GM23338 (cell line): ENCODE measurements at regions not wholly inside any gene's neighbourhood (a gene's known extent, or its start where the extent isn't known, plus 50 kb on each side); places are given as distances from the start of the nearest gene placed in this dataset.

Source experiments
- ATAC-seq: fragments of 200-7000 bp; cut with Tn5 transposase; 3 replicates; pipeline ENCODE4 v1.9.1; 2020
- DNase-seq: peaks from one replicate; pipeline ENCODE4 v3.0.0-alpha.2; 2015; ENCODE audit warnings: low spot score
- H2AFZ ChIP-seq: fragments of 200-600 bp; sonication (generic); 2 replicates; pipeline ENCODE4 v1.8.0; 2016; ENCODE audit warnings: antibody characterized with exemption, mild to moderate bottlenecking, moderate library complexity
- H3F3A ChIP-seq: fragments of 200-600 bp; sonication (generic); replicated peaks from 2 replicates; pipeline ENCODE4 v1.8.0; 2017; ENCODE audit warnings: antibody characterized with exemption, mixed run types, low read depth
- H3K27ac ChIP-seq: fragments of 200-600 bp; sonication (generic); 2 replicates; pipeline ENCODE4 v1.6.1; 2016; ENCODE audit warnings: low read depth
- H3K27me3 ChIP-seq: fragments of 200-600 bp; sonication (generic); 2 replicates; pipeline ENCODE4 v1.8.0; 2016; ENCODE audit warnings: mild to moderate bottlenecking, mixed run types, moderate library complexity; ENCODE audit not compliant: insufficient read depth
- H3K36me3 ChIP-seq: fragments of 200-600 bp; sonication (generic); 2 replicates; pipeline ENCODE4 v1.8.0; 2016; ENCODE audit warnings: mild to moderate bottlenecking; ENCODE audit not compliant: insufficient read depth
- H3K4me1 ChIP-seq: fragments of 200-600 bp; sonication (generic); 2 replicates; pipeline ENCODE4 v1.8.0; 2016; ENCODE audit warnings: mild to moderate bottlenecking, moderate library complexity; ENCODE audit not compliant: insufficient read depth
- H3K4me2 ChIP-seq: fragments of 200-600 bp; sonication (generic); 2 replicates; pipeline ENCODE4 v1.7.1; 2017; ENCODE audit warnings: mixed run types
- H3K4me3 ChIP-seq: fragments of 200-600 bp; sonication (generic); 2 replicates; pipeline ENCODE4 v1.6.1; 2016; ENCODE audit warnings: mixed run types
- H3K79me2 ChIP-seq: fragments of 200-600 bp; sonication (generic); replicated peaks from 2 replicates; pipeline ENCODE4 v1.8.0; 2017; ENCODE audit warnings: mild to moderate bottlenecking; ENCODE audit not compliant: insufficient read depth
- H3K9me2 ChIP-seq: fragments of 200-600 bp; sonication (generic); 2 replicates; pipeline ENCODE4 v1.8.0; 2017; ENCODE audit not compliant: insufficient read depth
- H4K20me1 ChIP-seq: fragments of 200-600 bp; sonication (generic); replicated peaks from 2 replicates; pipeline ENCODE4 v1.8.0; 2017; ENCODE audit warnings: mild to moderate bottlenecking; ENCODE audit not compliant: insufficient read depth
- H3K27ac Mint-ChIP-seq: 2 replicates; pipeline ENCODE4 v1.8.0; 2020; ENCODE audit warnings: inconsistent platforms, mild to moderate bottlenecking, moderate library complexity, mixed read lengths
- H3K27me3 Mint-ChIP-seq: 3 replicates; pipeline ENCODE4 v1.8.0; 2022; ENCODE audit warnings: low read depth, mild to moderate bottlenecking, moderate library complexity, mixed read lengths, inconsistent platforms; ENCODE audit not compliant: insufficient read depth, poor library complexity
- H3K36me3 Mint-ChIP-seq: 3 replicates; pipeline ENCODE4 v1.8.0; 2021; ENCODE audit warnings: low read depth, mild to moderate bottlenecking, inconsistent platforms, moderate library complexity, mixed read lengths
- H3K4me1 Mint-ChIP-seq: 3 replicates; pipeline ENCODE4 v1.8.0; 2020; ENCODE audit warnings: mild to moderate bottlenecking, inconsistent platforms, mixed read lengths
- H3K4me3 Mint-ChIP-seq: 3 replicates; pipeline ENCODE4 v1.8.0; 2021; ENCODE audit warnings: moderate library complexity, mild to moderate bottlenecking, inconsistent platforms, mixed read lengths
- H3K9me3 Mint-ChIP-seq: 3 replicates; pipeline ENCODE4 v1.8.0; 2020; ENCODE audit warnings: moderate library complexity, mild to moderate bottlenecking, inconsistent platforms, mixed read lengths
- CREB1 ChIP-seq: fragments of 250-450 bp; sonication (Bioruptor Pico); IDR thresholded peaks from 2 replicates; pipeline ENCODE4 v1.5.0; 2020; ENCODE audit warnings: low read depth, mild to moderate bottlenecking, moderate library complexity
- EZH2phosphoT487 ChIP-seq: fragments of 200-600 bp; sonication (generic); IDR thresholded peaks from one replicate; pipeline ENCODE4 v1.8.1; 2018; ENCODE audit warnings: antibody characterized with exemption; ENCODE audit not compliant: unreplicated experiment
- NANOG ChIP-seq: IDR thresholded peaks from 2 replicates; pipeline ENCODE4 v1.6.1; 2016; ENCODE audit warnings: antibody characterized with exemption, borderline replicate concordance
- POLR2AphosphoS5 ChIP-seq: IDR thresholded peaks from 2 replicates; pipeline ENCODE4 v1.6.1; 2016; ENCODE audit warnings: antibody characterized with exemption, low read depth
- STAT1 ChIP-seq: IDR thresholded peaks from one replicate; pipeline ENCODE4 v1.6.1; 2016; ENCODE audit warnings: antibody characterized with exemption; ENCODE audit not compliant: unreplicated experiment
- ZNF114 ChIP-seq: fragments of 250-450 bp; sonication (Bioruptor Pico); IDR thresholded peaks from 2 replicates; pipeline ENCODE4 v1.5.0; 2020; ENCODE audit warnings: mild to moderate bottlenecking, moderate library complexity
- ZNF331 ChIP-seq: fragments of 250-450 bp; sonication (Bioruptor Pico); IDR thresholded peaks from 2 replicates; pipeline ENCODE4 v1.5.0; 2020; ENCODE audit warnings: low read depth, mild to moderate bottlenecking, moderate library complexity
- TF ChIP-seq, protein P1 (sequence below): IDR thresholded peaks from 2 replicates; pipeline ENCODE4 v1.6.1; 2016; ENCODE audit warnings: antibody characterized with exemption
- TF ChIP-seq, protein P2 (sequence below): fragments of 250-450 bp; sonication (Bioruptor Pico); IDR thresholded peaks from 2 replicates; pipeline ENCODE4 v1.5.0; 2020; ENCODE audit warnings: mild to moderate bottlenecking, moderate library complexity

DNA sequence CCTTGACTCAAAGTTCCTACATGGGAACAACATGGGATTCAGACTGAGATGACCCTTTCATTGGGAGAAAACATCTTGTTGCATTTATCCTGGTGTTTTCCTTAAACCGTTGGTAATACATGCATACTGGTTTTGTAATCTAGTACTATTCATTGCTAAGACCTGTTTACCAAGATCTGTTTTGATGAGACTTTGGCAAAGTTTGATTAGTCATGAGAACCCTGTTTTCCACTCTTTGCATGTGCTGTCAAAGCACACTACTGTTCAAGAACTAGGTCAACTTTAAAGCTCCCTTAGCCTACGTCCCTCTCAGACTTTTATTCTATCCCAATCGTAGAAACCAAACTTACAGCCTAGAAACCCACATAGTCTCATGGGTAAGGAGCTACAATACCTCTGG lies 650.9 kb downstream of the GATA3 start (continued):
- TF ChIP-seq, protein P1, sequence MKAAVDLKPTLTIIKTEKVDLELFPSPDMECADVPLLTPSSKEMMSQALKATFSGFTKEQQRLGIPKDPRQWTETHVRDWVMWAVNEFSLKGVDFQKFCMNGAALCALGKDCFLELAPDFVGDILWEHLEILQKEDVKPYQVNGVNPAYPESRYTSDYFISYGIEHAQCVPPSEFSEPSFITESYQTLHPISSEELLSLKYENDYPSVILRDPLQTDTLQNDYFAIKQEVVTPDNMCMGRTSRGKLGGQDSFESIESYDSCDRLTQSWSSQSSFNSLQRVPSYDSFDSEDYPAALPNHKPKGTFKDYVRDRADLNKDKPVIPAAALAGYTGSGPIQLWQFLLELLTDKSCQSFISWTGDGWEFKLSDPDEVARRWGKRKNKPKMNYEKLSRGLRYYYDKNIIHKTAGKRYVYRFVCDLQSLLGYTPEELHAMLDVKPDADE = no peak
- no peak for TF ChIP-seq ZNF114
- TF ChIP-seq NANOG = no peak
- no peak for TF ChIP-seq POLR2AphosphoS5
- TF ChIP-seq CREB1 (CRISPR knock-in tag) = no peak
- TF ChIP-seq, protein P2, sequence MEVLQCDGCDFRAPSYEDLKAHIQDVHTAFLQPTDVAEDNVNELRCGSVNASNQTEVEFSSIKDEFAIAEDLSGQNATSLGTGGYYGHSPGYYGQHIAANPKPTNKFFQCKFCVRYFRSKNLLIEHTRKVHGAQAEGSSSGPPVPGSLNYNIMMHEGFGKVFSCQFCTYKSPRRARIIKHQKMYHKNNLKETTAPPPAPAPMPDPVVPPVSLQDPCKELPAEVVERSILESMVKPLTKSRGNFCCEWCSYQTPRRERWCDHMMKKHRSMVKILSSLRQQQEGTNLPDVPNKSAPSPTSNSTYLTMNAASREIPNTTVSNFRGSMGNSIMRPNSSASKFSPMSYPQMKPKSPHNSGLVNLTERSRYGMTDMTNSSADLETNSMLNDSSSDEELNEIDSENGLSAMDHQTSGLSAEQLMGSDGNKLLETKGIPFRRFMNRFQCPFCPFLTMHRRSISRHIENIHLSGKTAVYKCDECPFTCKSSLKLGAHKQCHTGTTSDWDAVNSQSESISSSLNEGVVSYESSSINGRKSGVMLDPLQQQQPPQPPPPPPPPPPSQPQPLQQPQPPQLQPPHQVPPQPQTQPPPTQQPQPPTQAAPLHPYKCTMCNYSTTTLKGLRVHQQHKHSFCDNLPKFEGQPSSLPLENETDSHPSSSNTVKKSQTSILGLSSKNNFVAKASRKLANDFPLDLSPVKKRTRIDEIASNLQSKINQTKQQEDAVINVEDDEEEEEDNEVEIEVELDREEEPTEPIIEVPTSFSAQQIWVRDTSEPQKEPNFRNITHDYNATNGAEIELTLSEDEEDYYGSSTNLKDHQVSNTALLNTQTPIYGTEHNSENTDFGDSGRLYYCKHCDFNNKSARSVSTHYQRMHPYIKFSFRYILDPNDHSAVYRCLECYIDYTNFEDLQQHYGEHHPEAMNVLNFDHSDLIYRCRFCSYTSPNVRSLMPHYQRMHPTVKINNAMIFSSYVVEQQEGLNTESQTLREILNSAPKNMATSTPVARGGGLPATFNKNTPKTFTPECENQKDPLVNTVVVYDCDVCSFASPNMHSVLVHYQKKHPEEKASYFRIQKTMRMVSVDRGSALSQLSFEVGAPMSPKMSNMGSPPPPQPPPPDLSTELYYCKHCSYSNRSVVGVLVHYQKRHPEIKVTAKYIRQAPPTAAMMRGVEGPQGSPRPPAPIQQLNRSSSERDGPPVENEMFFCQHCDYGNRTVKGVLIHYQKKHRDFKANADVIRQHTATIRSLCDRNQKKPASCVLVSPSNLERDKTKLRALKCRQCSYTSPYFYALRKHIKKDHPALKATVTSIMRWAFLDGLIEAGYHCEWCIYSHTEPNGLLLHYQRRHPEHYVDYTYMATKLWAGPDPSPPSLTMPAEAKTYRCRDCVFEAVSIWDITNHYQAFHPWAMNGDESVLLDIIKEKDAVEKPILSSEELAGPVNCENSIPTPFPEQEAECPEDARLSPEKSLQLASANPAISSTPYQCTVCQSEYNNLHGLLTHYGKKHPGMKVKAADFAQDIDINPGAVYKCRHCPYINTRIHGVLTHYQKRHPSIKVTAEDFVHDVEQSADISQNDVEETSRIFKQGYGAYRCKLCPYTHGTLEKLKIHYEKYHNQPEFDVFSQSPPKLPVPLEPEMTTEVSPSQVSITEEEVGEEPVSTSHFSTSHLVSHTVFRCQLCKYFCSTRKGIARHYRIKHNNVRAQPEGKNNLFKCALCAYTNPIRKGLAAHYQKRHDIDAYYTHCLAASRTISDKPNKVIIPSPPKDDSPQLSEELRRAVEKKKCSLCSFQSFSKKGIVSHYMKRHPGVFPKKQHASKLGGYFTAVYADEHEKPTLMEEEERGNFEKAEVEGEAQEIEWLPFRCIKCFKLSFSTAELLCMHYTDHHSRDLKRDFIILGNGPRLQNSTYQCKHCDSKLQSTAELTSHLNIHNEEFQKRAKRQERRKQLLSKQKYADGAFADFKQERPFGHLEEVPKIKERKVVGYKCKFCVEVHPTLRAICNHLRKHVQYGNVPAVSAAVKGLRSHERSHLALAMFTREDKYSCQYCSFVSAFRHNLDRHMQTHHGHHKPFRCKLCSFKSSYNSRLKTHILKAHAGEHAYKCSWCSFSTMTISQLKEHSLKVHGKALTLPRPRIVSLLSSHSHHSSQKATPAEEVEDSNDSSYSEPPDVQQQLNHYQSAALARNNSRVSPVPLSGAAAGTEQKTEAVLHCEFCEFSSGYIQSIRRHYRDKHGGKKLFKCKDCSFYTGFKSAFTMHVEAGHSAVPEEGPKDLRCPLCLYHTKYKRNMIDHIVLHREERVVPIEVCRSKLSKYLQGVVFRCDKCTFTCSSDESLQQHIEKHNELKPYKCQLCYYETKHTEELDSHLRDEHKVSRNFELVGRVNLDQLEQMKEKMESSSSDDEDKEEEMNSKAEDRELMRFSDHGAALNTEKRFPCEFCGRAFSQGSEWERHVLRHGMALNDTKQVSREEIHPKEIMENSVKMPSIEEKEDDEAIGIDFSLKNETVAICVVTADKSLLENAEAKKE = no peak

DNA sequence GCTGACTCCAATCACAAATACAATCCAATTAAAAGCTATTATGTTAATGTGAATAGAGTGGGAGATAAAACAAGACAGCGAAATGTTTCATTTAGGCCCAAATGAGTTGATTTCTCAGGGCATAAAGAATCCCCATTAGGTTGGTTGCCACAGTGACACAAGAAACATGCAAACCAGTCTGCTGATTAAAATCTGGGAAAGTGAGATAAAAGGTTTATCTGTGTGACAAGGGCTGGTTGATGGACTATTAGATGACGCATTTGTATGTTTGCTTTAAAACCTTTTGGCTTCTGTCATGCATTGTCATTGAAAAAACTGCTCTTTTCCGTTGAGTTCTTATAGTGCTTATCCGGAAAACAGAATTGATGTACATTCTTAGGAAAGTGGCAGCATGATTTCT lies 658.2 kb downstream of the GATA3 start:
- no peaks in the 10 kb centered on the region for H3K36me3 ChIP-seq
- no peaks in the 10 kb centered on the region for H3K9me3 Mint-ChIP-seq
- H3K4me3 Mint-ChIP-seq = no peak overlapping the region
- no peak overlapping the region for H3K4me3 ChIP-seq
- ATAC-seq = no peak
- no peaks in the 10 kb centered on the region for H3F3A ChIP-seq
- H3K27me3 ChIP-seq = no peaks in the 10 kb centered on the region
- 0 out of 2 replicates have a peak, but pooled peaks cover 5% of the 10 kb centered on the region for H3K9me2 ChIP-seq
- no peak overlapping the region for H3K27ac ChIP-seq
- no peaks in the 10 kb centered on the region for H3K27me3 Mint-ChIP-seq
- DNase-seq = no peak
- no peaks in the 10 kb centered on the region for H3K79me2 ChIP-seq
- H2AFZ ChIP-seq = no peak overlapping the region
- no peaks in the 10 kb centered on the region for H3K36me3 Mint-ChIP-seq
- no peaks in the 10 kb centered on the region for H4K20me1 ChIP-seq
- H3K4me1 Mint-ChIP-seq = no peaks in the 10 kb centered on the region
- no peak overlapping the region for H3K4me2 ChIP-seq
- no peaks in the 10 kb centered on the region for H3K4me1 ChIP-seq
- H3K27ac Mint-ChIP-seq = no peak overlapping the region
- TF ChIP-seq ZNF331 (CRISPR knock-in tag) = no peak
- no peak for TF ChIP-seq EZH2phosphoT487
- TF ChIP-seq, protein P2 = no peak
- TF ChIP-seq STAT1 = no peak
